Right lung (tissue), 2 donors: ENCODE measurements at regions not wholly inside any gene's neighbourhood (a gene's known extent, or its start where the extent isn't known, plus 50 kb on each side); places are given as distances from the start of the nearest gene placed in this dataset.
"Not testable (repeated sequence)": the region's sequence is repeated elsewhere in the genome, so short reads cannot be mapped to it uniquely, and the experiment has no call there.

Source experiments
- DNase-seq, 2 donors: peaks; one replicate each; pipeline ENCODE4 v3.0.0-alpha.2; 2013

DNA sequence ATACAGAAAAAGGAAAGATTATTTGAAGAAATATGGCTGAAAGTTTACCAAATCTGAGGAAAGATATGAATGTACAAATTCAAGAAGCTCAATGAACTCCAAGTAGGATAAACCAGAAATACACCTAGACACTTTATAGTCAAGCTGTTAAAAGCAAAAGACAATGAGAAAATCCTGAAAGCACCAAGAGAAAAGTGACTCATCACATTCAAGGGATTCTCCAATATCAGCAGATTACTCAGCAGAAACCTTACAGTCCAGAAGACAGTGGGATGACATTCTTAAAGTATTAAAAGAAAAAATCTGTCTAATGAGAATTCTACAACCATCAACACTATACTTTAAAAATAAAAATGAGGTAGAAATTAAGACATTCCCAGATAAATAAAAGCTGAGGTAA lies 223.8 kb upstream of the ZCCHC13 start:
- no peak for DNase-seq

DNA sequence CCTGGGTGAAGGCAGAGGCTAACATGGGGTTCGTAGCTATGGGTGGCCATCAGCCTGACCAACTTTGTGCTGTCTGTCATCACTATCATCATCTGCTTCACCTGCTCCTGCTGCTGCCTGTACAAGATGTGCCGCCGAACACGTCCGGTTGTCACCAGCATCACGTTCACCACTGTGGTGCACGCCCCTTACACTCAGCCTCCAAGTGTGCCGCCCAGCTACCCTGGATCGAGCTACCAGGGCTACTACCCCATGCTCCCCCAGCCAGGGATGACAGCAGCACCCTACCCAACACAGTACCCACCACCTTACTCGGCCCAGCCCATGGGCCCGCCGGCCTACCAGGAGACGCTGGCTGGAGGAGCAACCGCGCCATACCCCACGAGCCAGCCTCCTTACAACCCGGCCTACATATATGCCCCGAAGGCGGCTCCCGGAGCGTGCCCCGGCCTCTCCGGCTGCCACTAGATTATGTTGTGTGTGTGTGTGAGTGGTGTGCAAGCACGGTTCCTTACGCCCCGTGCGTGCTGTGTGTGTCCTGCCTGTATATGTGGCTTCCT lies 213.4 kb upstream of the XIST start:
- DNase-seq = no peak

DNA sequence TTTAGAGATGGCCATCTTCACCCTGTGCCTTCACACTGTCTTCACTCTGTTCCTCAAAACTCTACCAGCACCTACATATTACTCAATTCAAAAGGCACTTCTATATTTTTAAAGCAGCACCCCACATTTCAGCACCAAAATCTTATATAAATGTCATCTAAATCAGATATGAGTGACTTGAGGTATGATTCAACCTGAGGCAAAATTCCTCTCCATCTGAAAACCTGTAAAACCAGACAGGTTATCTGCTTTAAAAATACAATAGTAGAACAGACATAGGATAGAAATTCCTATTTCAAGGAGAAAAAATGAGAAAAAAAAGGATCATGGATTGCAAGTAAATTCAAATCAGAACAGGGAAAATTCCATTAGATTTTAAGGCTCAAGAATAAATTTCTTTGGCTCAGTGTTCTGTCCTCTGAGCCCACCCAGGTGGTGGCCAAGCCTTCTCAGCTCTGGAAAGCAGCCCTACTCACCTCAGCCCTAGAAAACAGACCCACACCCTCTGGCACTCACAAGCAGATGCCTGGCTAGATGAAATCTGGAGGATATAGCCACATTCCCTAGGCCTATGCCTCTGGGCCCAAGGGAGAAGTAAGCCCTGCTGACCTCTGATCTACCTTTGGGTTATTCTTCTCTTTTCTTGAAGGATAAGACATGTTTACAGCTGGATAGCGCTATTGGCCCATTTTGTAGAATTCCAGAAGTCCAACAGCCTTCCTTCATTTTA lies 211.1 kb upstream of the XIST start:
- no peak for DNase-seq

DNA sequence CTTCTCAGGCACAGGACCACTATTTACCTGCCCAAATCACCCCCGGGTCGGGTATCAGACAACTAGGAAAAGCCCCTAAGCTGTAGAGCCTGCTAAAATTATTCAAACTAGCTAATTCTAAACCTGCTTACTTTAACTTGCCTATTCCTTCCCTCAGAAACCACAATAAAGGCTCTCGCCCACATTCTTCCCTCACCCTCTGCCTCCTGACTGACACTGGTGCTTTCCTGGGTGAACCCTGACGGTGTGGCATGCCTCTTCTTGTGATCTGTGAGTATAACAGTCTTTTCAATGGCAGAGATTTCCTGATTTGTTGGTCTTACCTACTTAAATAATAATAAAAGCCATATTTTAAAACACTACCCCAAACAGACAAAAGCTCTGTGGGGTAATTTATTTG lies 209.4 kb upstream of the XIST start:
- DNase-seq = no peak

DNA sequence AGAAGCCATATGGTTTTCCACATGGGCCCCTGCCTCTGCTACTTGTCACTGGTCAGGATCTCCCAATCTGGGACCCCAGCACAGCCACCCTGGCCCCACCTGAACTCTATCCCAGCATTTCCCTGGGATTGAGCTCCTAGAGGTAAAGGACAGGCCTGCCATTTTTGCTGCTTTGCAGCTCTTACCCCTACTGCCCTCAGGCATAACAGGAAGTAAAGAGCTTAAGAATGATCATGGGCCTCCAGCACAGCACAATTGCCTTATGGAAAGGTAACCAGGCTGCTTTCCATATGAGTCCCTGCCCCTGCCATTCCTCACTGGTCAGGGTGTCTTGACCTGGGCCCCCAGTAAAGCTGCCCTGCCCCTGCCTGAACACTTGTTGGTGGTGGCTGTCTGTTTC lies 196.6 kb upstream of the XIST start:
- no peak for DNase-seq

DNA sequence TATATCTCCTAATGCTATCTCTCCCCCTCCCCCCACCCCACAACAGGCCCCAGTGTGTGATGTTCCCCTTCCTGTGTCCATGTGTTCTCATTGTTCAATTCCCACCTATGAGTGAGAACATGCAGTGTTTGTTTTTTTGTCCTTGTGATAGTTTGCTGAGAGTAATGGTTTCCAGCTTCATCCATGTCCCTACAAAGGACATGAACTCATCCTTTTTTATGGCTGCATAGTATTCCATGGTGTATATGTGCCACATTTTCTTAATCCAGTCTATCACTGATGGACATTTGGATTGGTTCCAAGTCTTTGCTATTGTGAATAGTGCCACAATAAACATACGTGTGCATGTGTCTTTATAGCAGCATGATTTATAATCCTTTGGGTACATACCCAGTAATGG lies 181.6 kb upstream of the XIST start:
- not testable (repeated sequence) for DNase-seq

DNA sequence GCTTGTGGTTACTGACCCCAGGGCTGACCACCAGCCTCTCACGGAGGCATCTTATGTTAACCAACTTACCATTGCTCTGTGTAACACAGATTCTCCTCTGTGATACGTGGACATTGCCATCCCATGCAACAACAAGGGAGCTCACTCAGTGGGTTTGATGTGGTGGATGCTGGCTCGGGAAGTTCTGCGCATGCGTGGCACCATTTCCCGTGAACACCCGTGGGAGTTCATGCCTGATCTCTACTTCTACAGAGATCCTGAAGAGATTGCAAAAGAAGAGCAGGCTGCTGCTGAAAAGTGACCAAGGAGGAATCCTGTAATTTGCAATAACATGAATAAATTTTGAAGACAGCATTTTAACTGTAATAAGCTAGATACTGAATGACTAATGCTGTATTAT lies 179.0 kb upstream of the XIST start:
- DNase-seq = not testable (repeated sequence)

DNA sequence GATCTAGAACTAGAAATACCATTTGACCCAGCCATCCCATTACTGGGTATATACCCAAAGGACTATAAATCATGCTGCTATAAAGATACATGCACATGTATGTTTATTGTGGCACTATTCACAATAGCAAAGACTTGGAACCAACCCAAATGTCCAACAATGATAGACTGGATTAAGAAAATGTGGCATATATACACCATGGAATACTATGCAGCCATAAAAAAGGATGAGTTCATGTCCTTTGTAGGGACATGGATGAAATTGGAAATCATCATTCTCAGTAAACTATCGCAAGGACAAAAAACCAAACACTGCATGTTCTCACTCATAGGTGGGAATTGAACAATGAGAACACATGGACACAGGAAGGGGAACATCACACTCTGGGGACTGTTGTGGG lies 178.3 kb upstream of the XIST start:
- not testable (repeated sequence) for DNase-seq

DNA sequence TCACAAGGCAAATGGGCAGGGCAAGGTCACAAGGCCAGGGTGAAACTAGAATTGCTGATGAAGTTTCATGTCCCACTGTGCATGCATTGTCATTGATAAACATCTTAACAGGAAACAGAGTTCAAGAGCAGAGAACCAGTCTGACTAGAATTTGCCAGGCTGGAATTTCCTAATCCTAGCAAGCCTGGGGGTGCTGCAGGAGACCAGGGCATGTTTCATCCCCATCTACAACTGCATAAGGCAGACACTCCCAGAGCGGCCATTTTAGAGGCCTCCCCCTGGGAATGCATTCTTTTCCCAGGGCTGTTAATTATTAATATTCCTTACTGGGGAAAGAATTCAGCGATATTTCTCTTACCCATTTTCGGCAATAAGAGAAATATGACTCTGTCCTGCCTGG lies 172.6 kb upstream of the XIST start:
- DNase-seq = not testable (repeated sequence)

DNA sequence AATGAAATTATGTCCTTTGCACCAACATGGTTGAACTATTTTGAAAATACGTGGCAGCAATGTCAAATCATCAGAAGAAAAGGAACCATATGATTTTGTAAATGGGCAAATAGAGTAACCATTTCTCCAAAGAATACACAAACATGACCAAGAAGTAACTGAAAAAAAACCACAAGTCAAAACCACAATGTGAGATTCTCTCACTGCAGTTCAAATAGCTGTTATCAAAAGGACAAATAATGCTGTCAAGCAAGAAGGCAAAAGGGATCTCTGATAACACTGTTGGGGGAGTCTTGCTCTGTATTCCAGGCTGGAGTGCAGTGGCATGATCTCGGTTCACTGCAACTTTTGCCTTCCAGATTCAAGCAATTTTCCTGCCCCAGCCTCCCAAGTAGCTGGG lies 170.7 kb upstream of the XIST start:
- DNase-seq = no peak

DNA sequence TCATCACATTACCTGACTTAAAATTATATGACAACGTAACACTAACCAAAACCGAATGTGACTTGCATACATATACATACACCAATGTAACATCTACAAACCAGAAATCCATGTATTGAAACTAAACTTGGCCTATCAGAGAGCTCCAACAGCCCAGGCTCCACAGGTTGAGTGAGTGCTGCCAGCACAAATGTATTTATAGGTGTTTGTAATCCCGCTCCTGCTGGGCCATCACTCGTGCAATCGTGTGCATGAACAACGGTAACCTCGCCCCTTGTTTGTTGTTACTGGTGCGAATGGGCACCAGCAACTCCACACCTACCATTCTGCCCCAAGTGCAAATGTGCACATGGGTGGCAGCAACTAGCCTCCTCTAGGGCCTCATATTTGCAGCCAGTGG lies 165.7 kb upstream of the XIST start:
- no peak for DNase-seq

DNA sequence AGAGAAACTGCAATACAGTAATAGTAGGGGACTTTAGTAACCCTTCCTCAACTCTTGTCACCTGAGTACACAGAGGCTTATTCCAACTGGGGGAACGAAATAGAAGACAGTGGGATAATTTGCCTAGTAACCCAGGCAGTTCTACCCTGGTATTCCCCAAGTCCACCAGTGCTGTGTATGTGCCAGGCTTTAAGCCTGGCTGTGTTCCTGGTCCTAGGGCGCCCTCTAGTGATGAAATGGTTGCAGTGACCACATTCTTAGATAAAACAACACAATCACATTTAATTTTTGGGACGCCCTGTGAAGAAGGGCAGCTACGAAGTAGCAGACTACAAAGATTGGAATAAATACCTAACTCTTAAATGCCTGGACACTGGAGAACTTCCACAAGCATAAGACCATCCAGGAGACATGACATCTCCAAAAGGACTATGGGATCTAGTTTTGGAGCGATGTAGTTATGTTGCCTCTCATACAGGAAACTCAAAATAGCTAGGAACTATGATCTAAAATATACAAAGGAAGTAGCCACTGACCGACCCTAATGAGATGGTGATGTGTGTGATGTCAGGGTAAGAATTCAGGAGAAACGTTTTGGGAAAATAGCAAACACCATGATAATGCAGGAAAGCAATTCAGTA lies 163.0 kb upstream of the XIST start:
- DNase-seq = peak; percentile 52 to 68

DNA sequence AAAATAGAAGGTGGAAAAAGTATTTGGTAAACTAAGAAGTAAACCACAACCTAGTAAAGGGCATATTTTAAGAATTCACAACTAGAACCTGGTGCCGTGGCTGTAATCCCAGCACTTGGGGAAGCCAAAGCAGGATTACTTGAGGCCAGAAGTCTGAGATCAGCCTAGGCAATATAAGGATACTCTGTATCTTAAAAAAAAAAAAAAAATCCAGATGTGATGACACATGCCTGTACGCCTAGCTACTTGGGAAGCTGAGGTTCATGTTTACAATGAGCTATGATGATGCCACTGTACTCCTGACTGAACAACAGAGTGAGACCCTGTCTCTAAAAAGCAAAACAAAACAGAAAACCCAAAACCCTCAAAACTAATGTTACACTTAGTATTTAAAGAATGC lies 156.5 kb upstream of the XIST start:
- no peak for DNase-seq

DNA sequence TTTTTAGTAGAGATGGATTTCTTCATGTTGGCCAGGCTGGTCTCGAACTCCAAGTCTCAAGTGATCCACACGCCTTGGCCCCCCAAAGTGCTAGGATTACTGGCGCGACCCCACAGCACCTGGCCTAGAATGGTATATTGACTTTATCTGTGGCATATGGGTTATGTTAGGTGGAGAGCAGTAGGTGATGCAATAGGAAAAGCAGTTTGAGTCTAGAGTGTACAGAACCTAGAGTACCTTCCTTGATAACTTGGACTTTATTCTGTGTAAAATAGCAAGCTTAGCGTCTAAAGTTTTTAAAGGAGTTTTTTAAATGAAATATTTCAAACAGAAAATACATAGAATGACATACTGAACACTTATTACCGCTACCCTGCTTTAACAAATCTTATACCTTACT lies 139.5 kb upstream of the XIST start:
- no peak for DNase-seq

DNA sequence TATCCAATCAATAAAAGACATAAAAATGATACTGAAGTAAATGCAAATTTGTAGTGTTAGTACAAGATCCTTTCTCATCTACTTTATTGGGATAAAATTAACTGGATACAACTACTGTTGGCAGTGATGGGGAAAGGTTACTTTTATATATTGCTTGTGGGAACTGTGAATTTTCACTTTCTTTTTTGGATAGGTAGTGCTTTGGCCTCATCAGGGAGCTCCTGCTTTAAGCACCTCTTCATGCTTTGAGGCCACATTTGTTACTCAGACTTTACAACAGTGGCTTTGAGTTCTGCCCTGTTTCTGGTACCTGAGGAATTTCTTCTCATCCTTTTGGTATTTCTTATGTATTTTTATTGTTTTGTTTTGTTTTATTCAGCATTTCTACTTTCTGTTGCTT lies 134.7 kb upstream of the XIST start:
- DNase-seq = no peak

DNA sequence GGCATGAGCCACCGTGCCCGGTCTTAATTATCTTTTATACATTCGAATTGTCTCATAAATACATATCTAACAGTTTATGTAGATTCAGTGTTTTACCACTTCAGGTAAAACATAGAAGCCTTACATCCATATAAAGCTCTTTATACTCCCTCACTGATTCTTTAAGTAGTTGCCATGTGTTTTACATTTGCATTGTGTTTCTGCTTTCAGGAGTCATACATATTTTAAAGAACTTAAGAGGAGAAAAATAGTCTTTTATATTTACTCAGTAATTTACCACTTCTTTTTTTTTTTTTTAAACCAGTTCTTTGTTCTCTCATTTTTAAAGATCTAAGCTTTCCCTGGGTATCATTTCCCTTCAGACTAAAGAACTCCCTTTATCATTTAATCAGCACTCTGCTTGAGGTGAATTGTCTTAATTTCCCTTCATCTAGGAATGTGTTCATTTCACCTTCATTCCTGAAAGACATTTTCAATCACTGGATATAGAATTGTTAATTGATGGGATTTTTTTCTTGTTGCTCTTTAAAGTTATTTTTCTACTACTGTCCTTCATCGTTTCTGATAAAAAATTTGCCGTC lies 127.1 kb upstream of the XIST start:
- DNase-seq = no peak

DNA sequence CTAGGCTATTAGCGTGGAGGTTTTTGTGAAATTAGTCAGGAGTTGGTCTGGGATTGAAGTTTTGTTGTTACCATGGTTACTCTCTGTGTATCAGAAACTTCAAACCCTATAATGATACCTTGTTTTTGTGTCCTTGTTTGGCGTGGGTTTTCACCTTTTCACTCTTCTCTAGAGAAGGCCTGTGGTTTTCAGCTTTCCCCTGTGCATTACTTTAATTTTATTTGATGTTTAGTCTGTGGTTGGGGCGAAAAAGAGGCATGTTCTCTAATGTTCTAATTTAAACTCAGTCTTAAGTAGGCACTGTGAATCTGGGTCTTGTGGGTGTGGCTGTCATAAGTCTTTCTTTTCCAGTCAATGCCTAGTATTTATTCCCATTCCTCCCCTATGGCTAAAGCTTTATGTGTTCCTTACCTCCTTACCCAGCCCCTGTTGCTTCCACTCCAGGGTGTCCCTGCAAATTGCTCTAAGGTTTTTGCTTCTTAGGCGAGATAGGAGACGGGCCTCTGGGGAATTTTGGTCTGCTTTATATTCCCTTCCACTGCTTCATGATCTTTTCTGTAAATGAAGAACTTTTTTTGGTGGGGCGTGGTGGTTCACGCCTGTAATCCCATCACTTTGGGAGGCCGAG lies 125.1 kb upstream of the XIST start:
- no peak for DNase-seq

DNA sequence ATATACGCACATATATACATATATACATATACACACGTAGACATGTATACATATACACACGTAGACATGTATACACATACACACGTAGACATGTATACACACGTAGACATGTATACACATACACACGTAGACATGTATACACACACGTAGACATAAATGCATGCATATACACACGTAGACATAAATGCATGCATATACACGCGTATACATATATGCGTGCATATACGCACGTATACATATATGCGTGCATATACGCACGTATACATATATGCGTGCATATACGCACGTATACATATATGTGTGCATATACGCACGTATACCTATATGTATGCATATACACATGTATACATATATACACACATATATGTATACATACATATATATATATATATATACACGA lies 114.9 kb upstream of the XIST start:
- DNase-seq = not testable (repeated sequence)

DNA sequence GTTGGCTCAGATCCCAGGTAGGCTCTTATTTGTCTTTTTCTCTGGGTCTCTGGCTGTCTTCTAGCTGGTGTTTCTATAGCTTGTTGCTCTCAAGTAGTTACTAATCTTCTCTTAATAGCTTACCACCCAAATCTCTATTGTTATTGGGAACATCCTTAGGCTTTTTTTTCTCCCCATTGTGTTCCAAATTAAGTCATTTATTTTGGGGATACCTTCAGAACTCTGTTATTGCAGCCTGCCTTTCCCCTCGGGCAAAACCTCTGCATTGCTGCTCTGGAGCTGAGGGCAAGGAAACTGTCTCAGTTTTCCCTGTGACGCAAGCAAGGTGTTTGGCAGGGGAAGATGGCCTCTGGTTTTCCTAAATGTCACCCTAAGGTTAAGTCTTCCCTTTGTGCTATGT lies 113.3 kb upstream of the XIST start:
- DNase-seq = no peak

DNA sequence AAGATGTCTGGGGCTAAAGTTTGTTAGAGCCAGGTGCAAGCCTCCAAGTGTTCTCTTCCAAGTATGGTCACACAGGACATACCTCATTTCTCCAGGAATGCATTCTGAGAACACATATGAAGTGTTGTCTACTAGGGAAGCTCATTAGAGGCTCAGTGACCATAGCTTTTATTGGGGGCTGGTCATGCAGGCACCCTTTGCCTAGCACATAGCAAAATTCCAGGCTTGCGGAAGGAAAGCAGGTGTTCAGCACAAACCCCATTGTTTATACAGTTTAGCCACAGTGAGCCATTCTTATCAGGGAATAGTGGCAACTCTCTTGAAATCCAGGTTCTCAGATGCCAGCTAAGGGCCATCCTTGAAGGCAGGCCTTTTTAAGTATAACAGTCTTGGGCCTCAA lies 112.1 kb upstream of the XIST start:
- no peak for DNase-seq

DNA sequence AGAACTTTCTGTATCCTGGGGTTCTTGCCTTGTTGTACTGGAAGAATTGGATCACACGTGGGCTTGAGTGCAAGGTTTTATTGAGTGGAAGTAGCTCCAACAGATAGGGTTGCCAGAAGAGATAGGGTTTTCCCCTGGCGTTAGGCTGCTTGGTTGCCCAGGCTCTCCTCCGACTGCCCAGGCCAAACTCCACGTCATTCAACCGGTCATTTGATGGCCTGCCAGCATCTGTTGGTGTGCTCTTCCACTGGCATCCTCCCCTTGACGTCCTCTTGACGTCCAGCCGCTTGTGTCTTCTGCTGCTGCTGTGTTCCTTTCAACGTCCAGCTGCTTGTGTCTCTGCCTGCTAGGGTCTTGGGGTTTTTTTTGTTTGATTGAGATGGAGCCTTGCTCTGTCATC lies 111.2 kb upstream of the XIST start:
- no peak for DNase-seq

DNA sequence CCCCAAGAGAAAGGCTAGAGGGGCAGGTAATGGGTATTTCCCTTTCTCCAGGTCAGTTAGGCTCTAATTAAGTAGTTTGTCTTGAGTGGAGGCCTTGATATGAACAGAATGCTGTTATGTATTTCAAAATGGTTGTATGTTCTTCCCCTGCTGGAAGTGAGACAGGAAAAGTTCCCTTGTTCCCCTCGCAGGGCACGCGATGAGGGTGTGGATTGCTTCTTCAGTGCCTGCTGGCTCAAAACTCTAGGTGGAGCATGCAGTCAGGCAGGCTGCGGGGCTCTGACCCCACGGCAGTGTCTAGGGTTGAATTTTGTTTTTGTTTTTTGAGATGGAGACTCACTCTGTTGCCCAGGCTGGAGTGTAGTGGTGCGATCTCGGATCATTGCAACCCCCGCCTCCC lies 110.4 kb upstream of the XIST start:
- DNase-seq = no peak

DNA sequence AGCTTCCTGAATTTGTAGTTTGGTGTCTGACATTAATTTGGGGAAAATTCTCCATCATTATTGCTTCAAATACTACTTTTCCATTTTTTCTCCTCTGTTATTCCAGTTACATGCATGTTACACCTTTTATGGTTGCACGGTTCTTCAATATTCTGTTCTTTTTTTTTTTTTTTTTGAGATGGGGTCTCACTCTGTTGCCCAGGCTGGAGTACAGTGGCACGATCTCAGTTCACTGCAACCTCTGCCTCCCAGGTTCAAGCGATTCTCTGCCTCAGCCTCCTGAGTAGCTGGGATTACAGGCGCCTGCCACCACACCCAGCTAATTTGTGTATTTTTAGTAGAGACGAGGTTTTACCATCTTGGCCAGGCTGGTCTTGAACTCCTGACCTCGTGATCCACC lies 109.4 kb upstream of the XIST start:
- not testable (repeated sequence) for DNase-seq
